Hepatocyte (in vitro differentiated cells): ENCODE measurements at regions not wholly inside any gene's neighbourhood (a gene's known extent, or its start where the extent isn't known, plus 50 kb on each side); places are given as distances from the start of the nearest gene placed in this dataset.
"Not testable (repeated sequence)": the region's sequence is repeated elsewhere in the genome, so short reads cannot be mapped to it uniquely, and the experiment has no call there.

Source experiments
- DNase-seq: peaks from one replicate; pipeline ENCODE4 v3.0.0-alpha.2; 2016; ENCODE audit warnings: low spot score
- H2AFZ ChIP-seq: fragments of 200-600 bp; sonication (generic); 2 replicates; pipeline ENCODE4 v1.6.0; 2016; ENCODE audit warnings: antibody characterized with exemption, mild to moderate bottlenecking
- H3K27ac ChIP-seq: fragments of 200-600 bp; sonication (generic); 2 replicates; pipeline ENCODE4 v1.5.1; 2016; ENCODE audit warnings: mild to moderate bottlenecking
- H3K27me3 ChIP-seq: fragments of 200-600 bp; sonication (generic); 2 replicates; pipeline ENCODE4 v1.6.1; 2016
- H3K36me3 ChIP-seq: fragments of 200-600 bp; sonication (generic); replicated peaks from 2 replicates; pipeline ENCODE4 v1.5.1; 2016; ENCODE audit warnings: low read depth; ENCODE audit not compliant: insufficient read depth
- H3K4me1 ChIP-seq: fragments of 200-600 bp; sonication (generic); 2 replicates; pipeline ENCODE4 v1.5.1; 2016; ENCODE audit warnings: mild to moderate bottlenecking, moderate library complexity; ENCODE audit not compliant: insufficient read depth
- H3K4me2 ChIP-seq: fragments of 200-600 bp; sonication (generic); 2 replicates; pipeline ENCODE4 v1.6.0; 2016
- H3K4me3 ChIP-seq: fragments of 200-600 bp; sonication (generic); 2 replicates; pipeline ENCODE4 v1.5.1; 2016; ENCODE audit warnings: mild to moderate bottlenecking
- H3K79me2 ChIP-seq: fragments of 200-600 bp; sonication (generic); 2 replicates; pipeline ENCODE4 v1.6.0; 2017; ENCODE audit warnings: mild to moderate bottlenecking
- H3K9me2 ChIP-seq: fragments of 200-600 bp; sonication (generic); replicated peaks from 2 replicates; pipeline ENCODE4 v1.6.0; 2017; ENCODE audit warnings: mild to moderate bottlenecking; ENCODE audit not compliant: insufficient read depth
- H3K9me3 ChIP-seq: fragments of 200-600 bp; sonication (generic); 2 replicates; pipeline ENCODE4 v1.5.1; 2016; ENCODE audit warnings: low read depth, mild to moderate bottlenecking
- H4K20me1 ChIP-seq: fragments of 200-600 bp; sonication (generic); 2 replicates; pipeline ENCODE4 v1.6.0; 2016; ENCODE audit warnings: mild to moderate bottlenecking; ENCODE audit not compliant: insufficient read depth, poor library complexity, severe bottlenecking
- EZH2 ChIP-seq: fragments of 200-600 bp; sonication (generic); IDR thresholded peaks from 2 replicates; pipeline ENCODE4 v1.6.1; 2016; ENCODE audit warnings: antibody characterized with exemption, mild to moderate bottlenecking, borderline replicate concordance
- EZH2phosphoT487 ChIP-seq: fragments of 200-600 bp; sonication (generic); IDR thresholded peaks from one replicate; pipeline ENCODE4 v1.6.1; 2018; ENCODE audit warnings: antibody characterized with exemption, mild to moderate bottlenecking, low read depth, moderate library complexity; ENCODE audit not compliant: unreplicated experiment, severe bottlenecking
- WGBS: methylation state at CpG from one replicate; pipeline ENCODE4 v1.1.6; 2016; ENCODE audit warnings: low lambda C conversion rate; ENCODE audit errors: missing lambda C conversion rate; 5-methylcytosine and 5-hydroxymethylcytosine counted together
- TF ChIP-seq, protein P1 (sequence below): fragments of 200-600 bp; sonication (generic); IDR thresholded peaks from 2 replicates; pipeline ENCODE4 v1.5.1; 2016; ENCODE audit warnings: antibody characterized with exemption, mild to moderate bottlenecking; ENCODE audit not compliant: poor library complexity

DNA sequence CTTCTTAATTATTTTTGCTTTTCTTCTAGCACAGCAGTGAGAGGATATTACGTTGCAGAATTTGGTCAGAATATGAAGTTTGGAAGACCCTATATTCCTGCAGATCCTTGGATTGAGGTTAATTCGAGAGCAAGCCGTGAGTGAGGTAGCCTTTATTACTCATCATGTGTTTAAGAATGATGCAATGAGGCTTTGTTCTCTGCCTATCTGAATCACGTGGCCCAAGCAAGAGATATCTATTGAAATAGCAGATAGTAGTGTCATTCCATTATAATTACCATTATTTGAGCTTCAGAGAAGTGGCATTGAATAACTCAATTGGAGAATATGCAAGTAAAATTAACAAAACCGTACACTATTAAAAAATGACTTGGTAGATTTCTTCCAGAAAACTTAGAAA lies 641.1 kb downstream of the TMEM182 start:
- no peak for TF ChIP-seq EZH2
- no peak for TF ChIP-seq EZH2phosphoT487
- TF ChIP-seq, protein P1, sequence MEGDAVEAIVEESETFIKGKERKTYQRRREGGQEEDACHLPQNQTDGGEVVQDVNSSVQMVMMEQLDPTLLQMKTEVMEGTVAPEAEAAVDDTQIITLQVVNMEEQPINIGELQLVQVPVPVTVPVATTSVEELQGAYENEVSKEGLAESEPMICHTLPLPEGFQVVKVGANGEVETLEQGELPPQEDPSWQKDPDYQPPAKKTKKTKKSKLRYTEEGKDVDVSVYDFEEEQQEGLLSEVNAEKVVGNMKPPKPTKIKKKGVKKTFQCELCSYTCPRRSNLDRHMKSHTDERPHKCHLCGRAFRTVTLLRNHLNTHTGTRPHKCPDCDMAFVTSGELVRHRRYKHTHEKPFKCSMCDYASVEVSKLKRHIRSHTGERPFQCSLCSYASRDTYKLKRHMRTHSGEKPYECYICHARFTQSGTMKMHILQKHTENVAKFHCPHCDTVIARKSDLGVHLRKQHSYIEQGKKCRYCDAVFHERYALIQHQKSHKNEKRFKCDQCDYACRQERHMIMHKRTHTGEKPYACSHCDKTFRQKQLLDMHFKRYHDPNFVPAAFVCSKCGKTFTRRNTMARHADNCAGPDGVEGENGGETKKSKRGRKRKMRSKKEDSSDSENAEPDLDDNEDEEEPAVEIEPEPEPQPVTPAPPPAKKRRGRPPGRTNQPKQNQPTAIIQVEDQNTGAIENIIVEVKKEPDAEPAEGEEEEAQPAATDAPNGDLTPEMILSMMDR: no peak
- WGBS: 83% methylated on average over 5 of the region's 5 CpGs
- H3K36me3 ChIP-seq: no peaks in the 10 kb centered on the region
- H2AFZ ChIP-seq: no peak overlapping the region
- H3K9me3 ChIP-seq: no peaks in the 10 kb centered on the region
- H3K4me2 ChIP-seq: no peak overlapping the region
- H3K27me3 ChIP-seq: no peaks in the 10 kb centered on the region
- no peak overlapping the region for H3K4me3 ChIP-seq
- peak; percentile 23 for DNase-seq
- H3K4me1 ChIP-seq: no peaks in the 10 kb centered on the region
- no peaks in the 10 kb centered on the region for H3K9me2 ChIP-seq
- no peaks in the 10 kb centered on the region for H3K79me2 ChIP-seq
- no peaks in the 10 kb centered on the region for H4K20me1 ChIP-seq
- peak overlapping the region; percentile 84 for H3K27ac ChIP-seq

DNA sequence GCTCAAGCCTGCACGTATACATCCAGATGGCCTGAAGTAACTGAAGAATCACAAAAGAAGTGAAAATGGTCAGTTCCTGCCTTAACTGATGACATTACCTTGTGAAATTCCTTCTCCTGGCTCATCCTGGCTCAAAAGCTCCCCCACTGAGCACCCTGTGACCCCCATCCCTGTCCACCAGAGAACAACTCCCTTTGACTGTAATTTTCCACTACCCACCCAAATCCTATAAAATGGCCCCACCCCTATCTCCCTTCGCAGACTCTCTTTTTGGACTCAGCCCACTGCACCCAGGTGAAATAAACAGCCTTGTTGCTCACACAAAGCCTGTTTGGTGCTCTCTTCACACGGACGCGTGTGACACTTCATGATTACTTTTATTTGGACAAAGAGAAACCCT lies 641.6 kb downstream of the TMEM182 start:
- not testable (repeated sequence) for H4K20me1 ChIP-seq, H3K4me1 ChIP-seq, H3K4me3 ChIP-seq, H3K36me3 ChIP-seq, H3K79me2 ChIP-seq, H2AFZ ChIP-seq, H3K4me2 ChIP-seq, H3K9me3 ChIP-seq, H3K27me3 ChIP-seq, DNase-seq, H3K9me2 ChIP-seq
- 94% methylated on average over 5 of the region's 5 CpGs for WGBS
- peak overlapping the region; percentile 84 for H3K27ac ChIP-seq

DNA sequence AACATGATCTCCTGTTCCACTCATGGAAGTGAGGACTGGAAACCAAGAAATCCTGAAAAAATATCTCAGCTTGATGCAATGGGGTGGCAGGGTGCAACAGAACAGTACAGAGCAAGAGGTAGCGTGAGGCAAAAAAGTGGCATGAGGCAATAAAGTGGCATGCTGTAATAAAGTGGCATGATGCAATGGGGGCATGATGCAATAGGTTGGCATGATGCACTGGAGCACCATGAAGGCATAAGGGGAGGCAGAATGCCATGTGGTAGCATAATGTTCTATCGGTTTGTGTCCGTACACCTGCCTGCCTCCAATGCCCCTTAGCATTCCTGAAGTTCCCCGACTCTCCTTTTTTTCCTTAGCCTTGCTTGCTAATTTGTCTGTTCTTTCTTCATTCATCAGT lies 648.4 kb downstream of the TMEM182 start:
- Histone ChIP-seq H3K9me2 (no peaks in the 10 kb centered on the region), H3K4me1 (no peaks in the 10 kb centered on the region), H3K36me3 (no peaks in the 10 kb centered on the region), H3K4me3 (no peak overlapping the region), H4K20me1 (no peaks in the 10 kb centered on the region), H3K27me3 (no peaks in the 10 kb centered on the region), H3K4me2 (no peak overlapping the region), H3K79me2 (no peaks in the 10 kb centered on the region), H3K9me3 (no peaks in the 10 kb centered on the region), H2AFZ (no peak overlapping the region), H3K27ac (no peak overlapping the region)
- DNase-seq: no peak
- WGBS: 90% methylated on average over 4 of the region's 4 CpGs
- TF ChIP-seq EZH2phosphoT487 (no peak), EZH2 (no peak)
- TF ChIP-seq, protein P1: no peak

DNA sequence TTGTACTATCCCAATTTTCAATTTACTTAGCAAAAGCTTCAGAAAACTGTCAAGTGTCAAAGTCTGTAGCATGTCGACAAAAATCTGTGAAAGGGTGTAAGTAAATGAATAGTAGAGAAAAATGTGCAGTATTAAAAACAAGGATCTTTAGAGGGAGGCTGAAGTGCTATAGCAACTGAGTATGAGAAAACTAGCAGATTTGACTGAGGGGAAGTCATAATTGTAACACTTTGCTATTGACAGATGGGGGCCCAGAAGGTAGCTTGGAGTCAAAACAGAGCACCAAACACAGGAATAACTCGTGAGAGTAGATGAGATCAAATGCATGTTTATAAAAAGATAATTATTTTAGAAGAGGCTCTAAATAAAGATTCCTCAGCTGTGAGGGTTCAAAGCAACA lies 657.7 kb downstream of the TMEM182 start:
- no peak for DNase-seq
- WGBS: 70% methylated on average over 2 of the region's 2 CpGs
- Histone ChIP-seq H3K4me2 (no peak overlapping the region), H3K9me3 (no peaks in the 10 kb centered on the region), H3K4me1 (no peaks in the 10 kb centered on the region), H3K79me2 (no peaks in the 10 kb centered on the region), H3K36me3 (no peaks in the 10 kb centered on the region), H2AFZ (no peak overlapping the region), H4K20me1 (no peaks in the 10 kb centered on the region), H3K9me2 (no peaks in the 10 kb centered on the region), H3K27ac (no peak overlapping the region), H3K4me3 (no peak overlapping the region), H3K27me3 (no peaks in the 10 kb centered on the region)
- TF ChIP-seq EZH2phosphoT487: no peak
- TF ChIP-seq, protein P1: no peak
- no peak for TF ChIP-seq EZH2
